Right lobe of liver (tissue), 6 donors: ENCODE measurements at regions not wholly inside any gene's neighbourhood (a gene's known extent, or its start where the extent isn't known, plus 50 kb on each side); places are given as distances from the start of the nearest gene placed in this dataset.

Source experiments
- ATAC-seq, 4 donors: fragments of 200-7000 bp; cut with Tn5 transposase; one replicate each; pipeline ENCODE4 v1.9.1; 2020; ENCODE audit warnings: mild to moderate bottlenecking in 4 of 4, moderate library complexity in 4 of 4
- DNase-seq, 3 donors: peaks; one replicate each; pipeline ENCODE4 v3.0.0-alpha.2; 2020
- H3K27ac ChIP-seq, 3 donors: fragments of 200-600 bp; one replicate each; pipeline ENCODE4 v1.8.0; 2022
- H3K27me3 ChIP-seq, 2 donors: fragments of 200-600 bp; one replicate each; pipeline ENCODE4 v1.8.0; 2022
- H3K36me3 ChIP-seq, 4 donors: fragments of 200-600 bp; sonication (generic) in 1 of 4; one replicate each; pipeline versions ENCODE4 v1.5.1 to v1.8.0; 2017 to 2022; ENCODE audit warnings: control low read depth in 1 of 4
- H3K4me1 ChIP-seq, 4 donors: fragments of 200-600 bp; sonication (generic) in 1 of 4; one replicate each; pipeline versions ENCODE4 v1.5.1 to v1.8.0; 2017 to 2022; ENCODE audit warnings: control low read depth in 1 of 4
- H3K4me3 ChIP-seq, 3 donors: fragments of 200-600 bp; one replicate each; pipeline ENCODE4 v1.8.0; 2022
- H3K9me3 ChIP-seq, 4 donors: fragments of 200-600 bp; sonication (generic) in 1 of 4; one replicate each; pipeline versions ENCODE4 v1.5.1 to v1.8.0; 2017 to 2022; ENCODE audit warnings: control low read depth in 1 of 4
- POLR2A ChIP-seq: fragments of 450-650 bp; IDR thresholded peaks from one replicate; pipeline ENCODE4 v1.6.1; 2017; ENCODE audit warnings: antibody characterized with exemption, mild to moderate bottlenecking
- WGBS: methylation state at CpG from one replicate; pipeline ENCODE4 v1.1.6; 2018; ENCODE audit warnings: low coverage, low lambda C conversion rate; ENCODE audit not compliant: insufficient coverage; ENCODE audit errors: missing lambda C conversion rate; 5-methylcytosine and 5-hydroxymethylcytosine counted together
- intact Hi-C, 2 donors: fragments of 100-400 bp; cut with DNase I; formaldehyde crosslinking; loops; one replicate each; pipeline versions ENCODE4 v1.11.2 to v1.14.1; 2022
- TF ChIP-seq, protein P1 (sequence below), 4 donors: fragments of 200-600 bp in 3 of 4; fragments of 450-650 bp in 1 of 4; IDR thresholded peaks; one replicate each; pipeline versions ENCODE4 v1.5.1 to v1.8.0; 2016 to 2022; ENCODE audit warnings: antibody characterized with exemption in 4 of 4, mild to moderate bottlenecking in 2 of 4
- donor health status: DM: no; HTN: yes; CAD: no.
- donor health status: DM: no; HTN: no; CAD: no.
- donor health status: DM: no; HTN: no; CAD: no.
- donor health status: DM: no; HTN: yes; CAD: no.
- donor health status: DM: no; HTN: yes; CAD: no.

DNA sequence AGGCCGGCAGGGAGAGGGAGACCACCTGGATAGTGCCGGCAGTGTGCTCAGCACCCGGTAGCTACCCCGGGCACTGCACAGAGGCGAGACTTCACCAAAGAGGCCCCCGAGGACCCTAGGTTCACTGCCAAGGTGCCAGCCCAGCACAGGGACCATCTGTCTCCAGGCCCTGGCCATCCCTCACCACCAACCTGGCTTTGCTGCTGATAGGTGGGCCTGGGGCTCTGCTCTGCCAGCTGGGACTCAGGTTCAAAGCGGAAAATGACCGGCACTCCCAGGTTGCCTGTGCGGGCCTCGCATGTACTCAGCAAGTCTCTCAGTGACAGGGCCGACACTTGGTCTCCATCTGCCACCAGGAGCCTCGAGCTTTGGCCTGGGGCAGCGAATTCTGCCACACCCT lies 812.2 kb downstream of the BRD1 start:
- H3K36me3 ChIP-seq = no peaks in the 10 kb centered on the region
- ATAC-seq (no peak), DNase-seq (peak in 2 of 3 donors; percentile 26 to 45)
- TF ChIP-seq, protein P1, sequence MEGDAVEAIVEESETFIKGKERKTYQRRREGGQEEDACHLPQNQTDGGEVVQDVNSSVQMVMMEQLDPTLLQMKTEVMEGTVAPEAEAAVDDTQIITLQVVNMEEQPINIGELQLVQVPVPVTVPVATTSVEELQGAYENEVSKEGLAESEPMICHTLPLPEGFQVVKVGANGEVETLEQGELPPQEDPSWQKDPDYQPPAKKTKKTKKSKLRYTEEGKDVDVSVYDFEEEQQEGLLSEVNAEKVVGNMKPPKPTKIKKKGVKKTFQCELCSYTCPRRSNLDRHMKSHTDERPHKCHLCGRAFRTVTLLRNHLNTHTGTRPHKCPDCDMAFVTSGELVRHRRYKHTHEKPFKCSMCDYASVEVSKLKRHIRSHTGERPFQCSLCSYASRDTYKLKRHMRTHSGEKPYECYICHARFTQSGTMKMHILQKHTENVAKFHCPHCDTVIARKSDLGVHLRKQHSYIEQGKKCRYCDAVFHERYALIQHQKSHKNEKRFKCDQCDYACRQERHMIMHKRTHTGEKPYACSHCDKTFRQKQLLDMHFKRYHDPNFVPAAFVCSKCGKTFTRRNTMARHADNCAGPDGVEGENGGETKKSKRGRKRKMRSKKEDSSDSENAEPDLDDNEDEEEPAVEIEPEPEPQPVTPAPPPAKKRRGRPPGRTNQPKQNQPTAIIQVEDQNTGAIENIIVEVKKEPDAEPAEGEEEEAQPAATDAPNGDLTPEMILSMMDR (IDR thresholded peaks at IDR 0.05) = no peak
- no peak for TF ChIP-seq POLR2A
- H3K27ac ChIP-seq = no peak overlapping the region
- H3K4me3 ChIP-seq = no peak overlapping the region
- no peaks in the 10 kb centered on the region for H3K27me3 ChIP-seq
- H3K9me3 ChIP-seq = no peaks in the 10 kb centered on the region
- no peaks in the 10 kb centered on the region for H3K4me1 ChIP-seq
- intact Hi-C loops = no loop called here
- WGBS = 68% methylated on average over 4 of the region's 13 CpGs

- TF ChIP-seq, protein P1 (IDR thresholded peaks at IDR 0.05) = no peak
- TF ChIP-seq POLR2A = no peak
- Histone ChIP-seq H3K4me3 (no peak overlapping the region), H3K4me1 (no peaks in the 10 kb centered on the region), H3K27me3 (no peaks in the 10 kb centered on the region), H3K9me3 (no peaks in the 10 kb centered on the region), H3K36me3 (no peaks in the 10 kb centered on the region), H3K27ac (no peak overlapping the region)
- intact Hi-C loops = no loop called here
- DNase-seq (peak in 2 of 3 donors; percentile 35 to 50), ATAC-seq (no peak)
- 45% methylated on average over 6 of the region's 24 CpGs for whole genome bisulfite sequencing
Measured at GRCh38 chr22:49014227-49015201, 813.2 kb downstream of the BRD1 start.

GRCh38 chr22:49013707-49014106 lies 814.0 kb downstream of the BRD1 start:
- Histone ChIP-seq H3K27ac (no peak overlapping the region), H3K4me1 (no peaks in the 10 kb centered on the region), H3K9me3 (no peaks in the 10 kb centered on the region), H3K4me3 (no peak overlapping the region), H3K36me3 (no peaks in the 10 kb centered on the region), H3K27me3 (no peaks in the 10 kb centered on the region)
- ATAC-seq = no peak
- TF ChIP-seq, protein P1 (IDR thresholded peaks at IDR 0.05) = no peak
- TF ChIP-seq POLR2A = no peak
- DNase-seq = peak in 2 of 3 donors; percentile 18 to 29
- 53% methylated on average over 2 of the region's 12 CpGs for WGBS
- intact Hi-C loops = no loop called here

GRCh38 chr22:49012712-49013395 lies 814.8 kb downstream of the BRD1 start:
- no peak for TF ChIP-seq POLR2A
- TF ChIP-seq, protein P1 (IDR thresholded peaks at IDR 0.05) = no peak
- DNase-seq (no peak), ATAC-seq (no peak)
- intact Hi-C loops = no loop called here
- no peaks in the 10 kb centered on the region for H3K27me3 ChIP-seq
- no peaks in the 10 kb centered on the region for H3K4me1 ChIP-seq
- no peaks in the 10 kb centered on the region for H3K9me3 ChIP-seq
- WGBS = 60% methylated on average over 11 of the region's 12 CpGs
- no peaks in the 10 kb centered on the region for H3K36me3 ChIP-seq
- no peak overlapping the region for H3K4me3 ChIP-seq
- no peak overlapping the region for H3K27ac ChIP-seq
